Activated T-cell treated with anti-CD3 and anti-CD28 coated beads for 1 hour (primary cell): ENCODE measurements at regions not wholly inside any gene's neighbourhood (a gene's known extent, or its start where the extent isn't known, plus 50 kb on each side); places are given as distances from the start of the nearest gene placed in this dataset.

Experiments used
- DNase-seq: peaks from one replicate; pipeline ENCODE4 v3.0.0-alpha.2; 2020; ENCODE audit warnings: low read depth

GRCh38 chr13:75050419-75051046, 431.4 kb downstream of the TBC1D4 start:
- no peak for DNase-seq

GRCh38 chr13:75049735-75050335, 432.1 kb downstream of the TBC1D4 start:
- DNase-seq: no peak

GRCh38 chr13:75042807-75043206, 439.2 kb downstream of the TBC1D4 start:
- DNase-seq: no peak

DNA sequence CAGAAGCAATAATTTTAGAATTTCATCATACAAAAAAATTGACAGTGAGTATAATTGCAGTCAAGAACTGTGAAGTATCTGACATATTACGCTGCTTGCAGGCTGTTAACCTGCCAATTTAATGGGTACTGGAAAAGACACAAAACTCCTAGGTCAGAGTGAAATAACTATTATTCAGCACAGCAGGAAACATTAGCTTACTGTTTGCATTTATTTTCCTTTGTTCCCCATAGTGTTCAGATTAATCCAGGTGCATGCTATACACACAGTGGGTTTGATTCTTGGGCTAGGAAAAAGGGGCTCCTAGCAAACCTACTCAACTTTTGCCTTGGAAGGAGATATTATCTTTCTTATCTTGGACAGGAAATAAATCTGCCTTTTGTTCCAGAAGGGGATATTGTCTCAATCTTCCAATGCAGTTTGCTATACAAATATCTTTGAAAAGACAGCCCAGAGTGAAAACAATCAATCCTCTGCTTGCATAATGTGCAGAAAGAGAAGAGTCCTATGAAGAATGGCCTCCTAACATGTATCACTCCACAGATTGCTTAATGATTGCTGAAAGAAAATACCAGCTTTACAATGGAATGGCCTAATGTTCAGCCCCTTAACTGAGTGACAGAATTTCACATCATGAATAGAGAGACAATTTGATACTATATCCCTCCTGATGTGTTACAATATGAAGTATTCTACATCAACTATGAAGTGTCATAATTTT, 443.4 kb downstream of the TBC1D4 start:
- no peak for DNase-seq

DNA sequence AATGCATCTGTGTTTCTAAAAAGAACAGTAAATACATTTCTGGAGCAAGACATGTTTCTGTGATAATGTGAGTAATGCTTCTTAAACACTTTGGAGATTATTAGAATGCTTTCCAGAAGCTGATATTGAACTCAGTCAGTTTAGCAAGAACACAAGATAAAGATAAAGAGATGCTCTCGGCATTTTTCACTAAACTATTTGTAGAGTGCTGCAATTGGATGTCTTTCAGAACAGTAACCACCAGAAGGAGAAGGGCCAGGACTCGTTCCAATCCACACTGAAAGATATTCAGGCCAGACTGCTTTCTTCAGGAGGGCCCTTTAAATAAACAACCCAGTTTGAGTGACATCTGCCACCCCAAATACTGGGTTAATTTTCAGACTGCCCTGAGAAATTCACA, 456.0 kb downstream of the TBC1D4 start:
- DNase-seq: no peak

DNA sequence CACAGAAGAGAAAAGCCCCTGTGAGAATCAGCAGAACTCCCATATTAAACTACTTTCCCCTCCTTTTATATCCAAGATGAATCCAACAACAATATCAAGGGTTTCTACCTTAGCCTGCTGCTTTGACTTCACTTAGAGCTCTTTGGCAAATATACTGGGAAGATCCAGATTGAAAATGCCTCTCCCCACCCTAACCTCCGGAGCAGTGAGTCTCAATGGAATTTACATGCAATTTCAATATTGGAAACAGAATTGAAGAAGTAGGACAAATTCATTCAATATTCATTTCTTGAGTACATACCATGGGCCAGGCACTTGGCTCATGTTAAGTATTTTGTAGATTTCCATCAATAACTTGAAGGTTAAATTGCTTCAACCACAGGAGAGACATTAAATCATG, 457.4 kb downstream of the TBC1D4 start:
- DNase-seq: no peak

- DNase-seq: no peak
Observed at GRCh38 chr13:75023609-75024008, 458.4 kb downstream of the TBC1D4 start.

GRCh38 chr13:75021151-75021550, 460.8 kb downstream of the TBC1D4 start:
- no peak for DNase-seq

DNA sequence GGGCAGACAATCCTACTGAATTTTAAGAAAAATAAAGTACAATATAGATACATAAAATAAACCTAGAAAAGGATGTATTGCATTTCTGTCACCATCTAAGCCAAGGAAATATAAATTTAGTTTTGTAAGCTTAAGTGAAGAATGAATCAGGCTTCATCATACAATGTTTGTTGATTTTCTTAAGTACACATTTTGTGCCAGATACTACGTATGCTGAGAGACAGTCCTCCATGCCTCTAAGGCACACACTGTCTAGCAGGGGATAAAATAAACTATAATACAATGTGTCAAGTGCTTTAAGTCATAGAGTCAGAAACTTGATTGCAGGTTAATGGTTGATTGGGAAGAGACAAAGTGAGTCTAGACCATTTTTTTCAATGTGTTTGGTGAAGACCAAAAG, 465.7 kb downstream of the TBC1D4 start:
- DNase-seq: no peak

DNA sequence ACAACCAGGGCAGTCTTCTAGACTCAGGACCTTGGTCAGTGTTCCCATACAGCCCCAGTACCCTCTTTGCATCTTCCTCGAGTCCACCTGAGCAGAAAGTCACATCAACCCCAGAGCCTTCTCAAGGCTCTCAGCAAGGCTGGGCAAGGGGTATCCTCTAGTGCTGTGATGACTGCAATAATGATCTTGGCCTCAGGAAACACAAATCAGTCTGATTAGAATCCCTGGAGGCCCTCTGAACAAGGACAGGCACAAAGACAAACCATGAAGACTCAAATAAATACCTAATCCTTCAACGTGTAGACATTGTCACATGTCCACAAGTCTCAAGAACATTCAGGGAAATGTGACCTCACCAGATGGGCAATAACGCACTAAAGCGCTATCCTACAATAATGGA, 468.2 kb downstream of the TBC1D4 start:
- DNase-seq: no peak

DNA sequence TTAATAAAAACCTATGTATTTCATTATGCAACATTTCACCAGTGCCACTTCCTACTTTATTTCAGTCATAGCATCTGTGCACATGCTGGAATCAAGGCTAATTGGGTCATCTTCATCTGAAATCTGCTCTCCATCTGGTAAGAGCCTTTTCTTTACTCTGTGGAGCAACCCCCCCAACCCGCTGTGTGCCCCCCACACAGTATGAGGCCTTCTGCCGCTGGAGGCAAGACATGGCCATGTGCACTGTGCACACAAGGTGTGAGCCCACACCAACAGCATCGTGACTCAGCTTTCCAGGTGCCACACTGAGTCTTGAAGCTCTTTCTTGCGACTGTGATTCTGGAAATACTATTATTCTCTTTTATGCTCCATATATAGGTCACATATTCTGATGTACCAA, 471.0 kb downstream of the TBC1D4 start:
- no peak for DNase-seq

DNA sequence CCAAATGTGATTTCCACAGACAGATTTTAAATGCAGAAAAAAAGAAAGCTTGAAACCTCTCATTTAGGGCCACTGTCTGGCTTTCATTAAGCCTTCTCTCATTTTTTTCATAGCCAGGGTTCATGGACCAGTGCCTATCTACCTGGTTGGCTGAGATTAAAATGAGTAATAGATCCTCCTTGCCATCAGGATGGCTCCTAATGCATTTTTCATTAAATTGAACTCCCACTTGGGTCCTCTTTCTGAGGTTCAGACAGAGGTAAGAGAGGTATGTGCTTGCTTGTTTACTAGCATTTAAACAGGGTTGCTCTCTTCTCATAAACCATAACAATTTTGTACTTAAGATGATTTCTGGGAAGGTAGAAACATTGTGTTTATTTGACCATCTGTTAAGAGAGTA, 473.0 kb downstream of the TBC1D4 start:
- no peak for DNase-seq

- DNase-seq: no peak
Observed at GRCh38 chr13:74990992-74991391, 491.0 kb downstream of the TBC1D4 start.

- no peak for DNase-seq
Observed at GRCh38 chr13:74987124-74987690, 494.8 kb downstream of the TBC1D4 start.

GRCh38 chr13:74986609-74987008, 495.4 kb downstream of the TBC1D4 start:
- no peak for DNase-seq

DNA sequence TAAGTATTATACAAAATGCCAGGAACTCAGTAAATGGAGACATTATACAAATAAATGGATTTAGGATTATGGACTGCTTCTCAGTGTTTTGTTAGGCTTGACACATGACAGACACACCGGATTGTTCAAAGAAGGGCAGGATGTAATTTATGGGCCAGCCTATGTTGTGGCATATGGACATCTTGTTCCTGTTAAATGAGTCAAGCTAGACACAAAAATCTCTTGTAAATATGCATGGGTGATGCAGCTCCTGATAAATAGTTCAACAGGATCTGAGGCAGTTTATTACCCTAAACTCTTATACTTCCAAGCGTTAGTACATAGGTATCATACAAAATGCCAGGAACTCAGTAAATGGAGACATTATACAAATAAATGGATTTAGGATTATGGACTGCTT, 502.3 kb downstream of the TBC1D4 start:
- no peak for DNase-seq

GRCh38 chr13:74978591-74978990, 503.4 kb downstream of the TBC1D4 start:
- no peak for DNase-seq

GRCh38 chr13:74977498-74977897, 504.5 kb downstream of the TBC1D4 start:
- DNase-seq: no peak

DNA sequence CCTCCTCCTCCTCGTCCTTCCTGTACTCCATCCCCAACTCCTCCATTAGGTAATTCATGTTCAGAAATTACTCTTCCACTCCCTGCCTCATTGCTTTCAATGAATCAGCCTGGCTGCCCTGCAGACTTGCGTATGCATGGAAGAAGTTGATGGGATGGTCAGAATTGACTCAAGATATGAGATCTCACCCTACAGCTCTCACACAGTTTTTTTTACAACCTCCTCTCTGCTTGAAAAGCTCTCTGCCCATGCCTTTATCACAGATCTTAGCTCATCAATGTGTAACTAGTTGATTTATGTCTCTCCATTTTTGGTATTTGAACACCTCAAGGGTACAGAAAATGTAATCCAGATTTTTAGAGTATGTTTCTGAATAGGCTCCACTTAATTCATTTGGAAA, 506.9 kb downstream of the TBC1D4 start:
- DNase-seq: no peak

DNA sequence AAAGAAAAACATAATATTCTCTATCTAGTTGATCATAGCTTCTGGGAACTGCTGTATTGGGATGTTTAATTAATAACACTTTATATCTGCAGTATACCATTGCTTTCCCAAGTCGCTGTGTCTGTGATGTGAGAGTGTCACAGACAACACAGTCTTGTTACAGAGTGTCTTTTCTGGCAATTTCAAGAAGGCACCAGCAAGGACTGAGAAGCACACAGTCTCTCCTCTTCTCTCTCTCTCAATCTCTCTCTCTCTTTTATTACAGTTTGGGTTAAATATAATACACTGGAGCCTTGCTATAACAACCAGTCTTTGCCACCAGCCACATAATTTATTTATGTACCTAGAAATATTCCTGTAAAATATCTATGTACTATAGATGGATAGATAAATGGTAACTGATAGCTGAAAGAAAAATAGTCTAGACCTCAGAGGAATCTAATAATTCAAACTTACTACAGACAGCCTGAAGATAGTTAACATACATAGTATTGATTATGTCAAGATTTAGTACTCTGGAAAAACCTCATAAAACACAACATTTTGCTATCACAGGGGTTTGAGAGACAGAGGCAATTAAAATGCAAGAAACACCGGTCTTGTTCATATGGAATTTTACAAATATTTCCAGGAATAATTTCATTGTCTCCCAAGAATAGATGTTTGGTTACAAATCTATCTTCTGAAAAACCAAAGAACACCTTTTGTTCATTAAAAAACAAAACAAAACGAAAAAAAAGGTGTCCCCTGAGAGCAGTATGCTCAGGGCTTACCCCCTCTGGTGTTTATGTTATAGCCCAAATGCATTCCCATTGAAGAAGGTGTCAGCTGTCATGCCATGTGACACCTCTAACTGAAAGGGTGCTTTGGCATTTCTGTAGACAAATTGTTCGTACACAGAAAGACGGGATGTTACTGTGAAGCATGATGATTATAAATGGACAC, 507.8 kb downstream of the TBC1D4 start:
- DNase-seq: no peak

DNA sequence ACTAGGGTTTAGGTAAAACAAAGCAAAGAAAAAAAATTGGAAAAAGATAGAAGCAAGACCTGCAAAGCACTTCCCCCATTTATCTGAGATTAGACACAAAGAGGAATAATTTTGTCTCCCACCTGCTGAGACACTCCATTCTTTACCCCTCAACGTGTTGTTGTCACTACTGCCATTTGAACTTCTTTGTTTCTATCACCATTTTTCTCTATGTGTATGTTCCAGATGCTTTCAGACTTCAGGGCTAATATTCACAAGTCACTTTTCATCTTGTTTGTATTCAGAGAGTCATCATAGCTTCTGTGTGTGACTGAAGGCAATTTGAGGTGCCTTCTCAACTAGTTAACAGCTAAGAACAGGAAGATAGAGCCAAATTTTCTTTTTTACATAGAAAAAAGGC, 512.5 kb downstream of the TBC1D4 start:
- DNase-seq: no peak

GRCh38 chr13:74966814-74967424, 515.0 kb downstream of the TBC1D4 start:
- no peak for DNase-seq
